ENCODE measurements at regions not wholly inside any gene's neighbourhood (a gene's known extent, or its start where the extent isn't known, plus 50 kb on each side); places are given as distances from the start of the nearest gene placed in this dataset.

DNA sequence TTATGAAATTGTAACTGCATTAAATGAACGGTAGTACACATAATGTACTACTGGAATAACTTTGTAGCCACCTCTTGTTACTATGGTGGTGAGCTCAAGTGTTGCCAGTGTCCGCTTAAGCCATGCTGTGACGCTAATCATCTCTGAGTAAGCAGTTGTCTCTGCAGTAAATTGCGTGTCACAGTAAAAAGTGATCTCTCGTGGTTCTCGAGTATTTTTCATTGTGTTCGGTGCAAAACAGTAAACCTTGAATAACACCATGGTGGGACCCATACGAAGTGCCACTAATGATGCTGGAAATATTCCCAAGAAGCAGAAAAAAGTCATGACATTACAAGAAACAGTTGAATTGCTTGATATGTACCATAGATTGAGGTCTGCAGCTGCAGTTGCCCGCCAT is 524.8 kb downstream of the SOX5 start:
- WGBS, 2 donors, result 72 to 75% methylated on average over 9 of the region's 9 CpGs
- intact Hi-C loops (cut with DNase I), result no loop called here
- Histone ChIP-seq H3K27me3 (no peaks in the 10 kb centered on the region), H3K36me3 (replicated peaks in 1 of 2; ENCODE audit: insufficient read depth in 1 of 2, low read depth in 2 of 2) (no peaks in the 10 kb centered on the region), H3K9me3 (no peaks in the 10 kb centered on the region), H3K27ac (no peak overlapping the region), H3K4me1 (no peaks in the 10 kb centered on the region), H3K4me3 (no peak overlapping the region)
- no peak for ATAC-seq
- TF ChIP-seq POLR2A (IDR thresholded peaks at IDR 0.05), result no peak
- TF ChIP-seq, protein P1, sequence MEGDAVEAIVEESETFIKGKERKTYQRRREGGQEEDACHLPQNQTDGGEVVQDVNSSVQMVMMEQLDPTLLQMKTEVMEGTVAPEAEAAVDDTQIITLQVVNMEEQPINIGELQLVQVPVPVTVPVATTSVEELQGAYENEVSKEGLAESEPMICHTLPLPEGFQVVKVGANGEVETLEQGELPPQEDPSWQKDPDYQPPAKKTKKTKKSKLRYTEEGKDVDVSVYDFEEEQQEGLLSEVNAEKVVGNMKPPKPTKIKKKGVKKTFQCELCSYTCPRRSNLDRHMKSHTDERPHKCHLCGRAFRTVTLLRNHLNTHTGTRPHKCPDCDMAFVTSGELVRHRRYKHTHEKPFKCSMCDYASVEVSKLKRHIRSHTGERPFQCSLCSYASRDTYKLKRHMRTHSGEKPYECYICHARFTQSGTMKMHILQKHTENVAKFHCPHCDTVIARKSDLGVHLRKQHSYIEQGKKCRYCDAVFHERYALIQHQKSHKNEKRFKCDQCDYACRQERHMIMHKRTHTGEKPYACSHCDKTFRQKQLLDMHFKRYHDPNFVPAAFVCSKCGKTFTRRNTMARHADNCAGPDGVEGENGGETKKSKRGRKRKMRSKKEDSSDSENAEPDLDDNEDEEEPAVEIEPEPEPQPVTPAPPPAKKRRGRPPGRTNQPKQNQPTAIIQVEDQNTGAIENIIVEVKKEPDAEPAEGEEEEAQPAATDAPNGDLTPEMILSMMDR (IDR thresholded peaks at IDR 0.05), result no peak
- no peak for DNase-seq

DNA sequence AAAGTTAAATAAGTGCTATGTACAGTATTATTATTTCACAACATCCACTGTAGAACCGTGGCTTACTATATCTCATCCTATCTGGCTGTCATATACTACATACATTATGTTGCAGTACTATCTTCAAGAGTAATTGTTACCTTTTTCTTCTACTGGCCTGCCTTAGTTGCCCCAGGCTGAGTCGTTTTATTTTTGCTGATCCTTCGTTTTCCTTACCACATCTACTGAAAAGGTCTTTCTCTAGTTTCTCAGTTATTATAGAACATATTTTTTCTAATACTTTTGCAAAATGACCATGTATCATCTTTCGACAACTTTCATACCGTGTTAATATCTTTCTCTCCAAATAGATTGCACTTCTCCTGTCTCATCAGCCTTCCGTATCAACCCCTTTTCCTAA is 523.1 kb downstream of the SOX5 start:
- DNase-seq (no peak), ATAC-seq (no peak)
- no peaks in the 10 kb centered on the region for H3K36me3 ChIP-seq (replicated peaks in 1 of 2; ENCODE audit: insufficient read depth in 1 of 2, low read depth in 2 of 2)
- no peak overlapping the region for H3K27ac ChIP-seq
- no peaks in the 10 kb centered on the region for H3K9me3 ChIP-seq
- H3K4me1 ChIP-seq, result no peaks in the 10 kb centered on the region
- TF ChIP-seq POLR2A (IDR thresholded peaks at IDR 0.05), result no peak
- TF ChIP-seq, protein P1 (IDR thresholded peaks at IDR 0.05), result no peak
- no peak overlapping the region for H3K4me3 ChIP-seq
- H3K27me3 ChIP-seq, result no peaks in the 10 kb centered on the region
- intact Hi-C loops (cut with DNase I), result no loop called here
- WGBS, 2 donors, result 45 to 52% methylated on average over 6 of the region's 6 CpGs

DNA sequence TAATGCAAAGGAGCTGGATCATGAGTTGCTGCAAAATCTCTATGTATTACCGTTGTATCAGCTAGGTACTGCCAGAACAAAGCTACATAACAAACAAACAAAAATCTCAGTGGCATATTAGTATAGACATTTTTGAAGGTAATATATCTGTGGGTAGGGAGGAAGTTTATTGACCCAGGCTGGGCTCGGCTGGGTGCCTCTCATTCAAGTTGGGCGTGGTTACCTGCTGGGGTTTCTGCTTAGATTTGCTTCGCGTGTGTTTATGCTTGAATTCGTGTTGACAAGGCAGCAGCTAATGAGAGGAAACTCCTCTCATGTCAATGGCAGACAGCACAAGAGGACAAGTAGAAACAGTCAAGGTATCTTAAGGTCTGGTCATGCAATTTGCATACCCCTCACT is 520.7 kb downstream of the SOX5 start:
- no peaks in the 10 kb centered on the region for H3K27me3 ChIP-seq

DNA sequence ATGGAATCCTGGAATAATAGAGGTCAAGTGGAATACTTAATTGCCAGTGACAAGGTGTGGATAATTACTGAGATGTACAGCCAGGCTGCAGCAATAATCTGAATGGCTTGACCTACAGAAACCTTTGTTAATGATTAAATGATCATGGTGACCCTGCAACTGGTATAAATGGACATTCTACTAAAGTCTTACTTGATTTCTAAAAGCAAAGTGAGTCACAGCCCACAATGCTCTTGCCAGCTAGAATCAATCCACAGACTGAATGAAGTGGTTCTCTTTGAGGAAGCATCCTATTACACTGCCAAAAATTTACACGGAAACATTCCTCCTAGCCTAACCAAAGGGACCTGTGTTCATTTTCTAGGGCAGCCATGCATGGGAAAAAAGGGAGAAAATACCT is 518.5 kb downstream of the SOX5 start:
- intact Hi-C loops (cut with DNase I), result no loop called here
- Histone ChIP-seq H3K36me3 (replicated peaks in 1 of 2; ENCODE audit: insufficient read depth in 1 of 2, low read depth in 2 of 2) (no peaks in the 10 kb centered on the region), H3K9me3 (no peaks in the 10 kb centered on the region), H3K27me3 (no peaks in the 10 kb centered on the region), H3K27ac (no peak overlapping the region), H3K4me3 (no peak overlapping the region), H3K4me1 (no peaks in the 10 kb centered on the region)
- TF ChIP-seq POLR2A (IDR thresholded peaks at IDR 0.05), result no peak
- TF ChIP-seq, protein P1 (IDR thresholded peaks at IDR 0.05), result no peak
- ATAC-seq, result no peak
- DNase-seq, result no peak
- 72 to 85% methylated on average over 1 of the region's 1 CpG for WGBS, 2 donors

More for the DNA sequence above, 520.7 kb downstream of the SOX5 start:
- ATAC-seq (no peak), DNase-seq (no peak)
- Histone ChIP-seq H3K27ac (no peak overlapping the region), H3K9me3 (no peaks in the 10 kb centered on the region), H3K4me3 (no peak overlapping the region), H3K36me3 (replicated peaks in 1 of 2; ENCODE audit: insufficient read depth in 1 of 2, low read depth in 2 of 2) (no peaks in the 10 kb centered on the region), H3K4me1 (no peaks in the 10 kb centered on the region)
- no peak for TF ChIP-seq POLR2A (IDR thresholded peaks at IDR 0.05)
- TF ChIP-seq, protein P1 (IDR thresholded peaks at IDR 0.05), result no peak
- intact Hi-C loops (cut with DNase I), result no loop called here
- WGBS, 2 donors, result 58 to 66% methylated on average over 6 of the region's 6 CpGs

DNA sequence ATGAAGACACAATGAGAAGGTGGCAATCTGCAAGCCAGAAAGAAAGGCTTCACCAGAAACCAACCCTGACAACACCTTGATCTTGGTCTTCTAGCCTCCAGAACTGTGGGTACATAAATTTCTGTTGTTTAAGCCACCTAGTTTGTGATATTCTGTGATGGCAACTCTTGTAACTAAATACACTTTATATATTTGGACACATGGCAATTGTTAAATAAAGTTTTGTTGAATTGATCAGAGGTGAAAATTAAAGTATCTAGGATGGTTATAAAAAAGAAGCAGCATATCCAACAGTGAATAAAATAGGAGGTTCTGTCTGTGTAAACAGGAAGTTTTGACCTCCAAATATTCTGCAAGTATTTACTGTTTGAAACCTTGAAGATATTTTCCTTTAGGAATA is 516.3 kb downstream of the SOX5 start:
- Histone ChIP-seq H3K36me3 (replicated peaks in 1 of 2; ENCODE audit: insufficient read depth in 1 of 2, low read depth in 2 of 2) (no peaks in the 10 kb centered on the region), H3K27me3 (no peaks in the 10 kb centered on the region), H3K9me3 (no peaks in the 10 kb centered on the region), H3K4me3 (no peak overlapping the region), H3K4me1 (no peaks in the 10 kb centered on the region), H3K27ac (no peak overlapping the region)
- intact Hi-C loops (cut with DNase I), result no loop called here
- DNase-seq (no peak), ATAC-seq (no peak)
- TF ChIP-seq POLR2A (IDR thresholded peaks at IDR 0.05), result no peak
- TF ChIP-seq, protein P1 (IDR thresholded peaks at IDR 0.05), result no peak
